ENCODE measurements at regions not wholly inside any gene's neighbourhood (a gene's known extent, or its start where the extent isn't known, plus 50 kb on each side); places are given as distances from the start of the nearest gene placed in this dataset.

GRCh38 chr2:100683231-100683630 is 120.4 kb downstream of the PDCL3 start:
- FAIRE-seq (no peak), DNase-seq (ENCODE audit: low read depth, low spot score) (no peak), ATAC-seq (no peak)
- Histone ChIP-seq H4K20me1 (ENCODE audit: control insufficient read depth, insufficient read depth) (no peaks in the 10 kb centered on the region), H3K9ac (ENCODE audit: control insufficient read depth, insufficient read depth, low read length) (no peak overlapping the region), H3K4me1 (ENCODE audit: control insufficient read depth, insufficient read depth, low read length) (no peaks in the 10 kb centered on the region), H3K36me3 (ENCODE audit: control insufficient read depth in 2 of 2, insufficient read depth in 2 of 2, low read length in 1 of 2) (no peaks in the 10 kb centered on the region), H3K79me2 (ENCODE audit: control insufficient read depth, insufficient read depth, low read length) (no peaks in the 10 kb centered on the region), H3K9me3 (replicated peaks; ENCODE audit: control insufficient read depth, insufficient read depth, low read length) (no peaks in the 10 kb centered on the region), H2AFZ (ENCODE audit: control insufficient read depth, low read depth, low read length) (no peak overlapping the region), H3K4me2 (ENCODE audit: control insufficient read depth, insufficient read depth) (no peak overlapping the region), H3K27ac (ENCODE audit: control insufficient read depth, insufficient read depth) (no peak overlapping the region), H3K27me3 (replicated peaks in 1 of 2; ENCODE audit: control insufficient read depth in 2 of 2, insufficient read depth in 2 of 2, low read length in 1 of 2) (no peaks in the 10 kb centered on the region), H3K4me3 (no peak overlapping the region)
- 37% methylated on average over 4 of the region's 4 CpGs for WGBS (ENCODE audit: insufficient coverage, insufficient replicate concordance, low lambda C conversion rate, missing lambda C conversion rate)
- in situ Hi-C loops (cut with MboI) = no loop called here
- no TSS peak for BruUV-seq (replicated peaks)
- ChIA-PET RAD21 (ENCODE audit: unreplicated experiment) (no interaction called here), SMC1A (ENCODE audit: uncharacterized antibody, unreplicated experiment) (no interaction called here), CTCF (no interaction called here), POLR2A (no interaction called here)
- no peak for TF ChIP-seq NFYA (IDR thresholded peaks at IDR 0.05; ENCODE audit: borderline replicate concordance, low read depth, low read length)
- no peak for TF ChIP-seq RCOR1 (conservative IDR thresholded peaks at IDR 0.05; ENCODE audit: low read depth, low read length)
- TF ChIP-seq MEF2A (IDR thresholded peaks at IDR 0.05; ENCODE audit: insufficient read depth, low read depth, low read length) = no peak
- no peak for TF ChIP-seq YY1 (IDR thresholded peaks at IDR 0.05; ENCODE audit: low read depth, low read length)
- TF ChIP-seq EZH2 (IDR thresholded peaks at IDR 0.05; ENCODE audit: borderline replicate concordance, control insufficient read depth, low read depth, low read length) = no peak
- TF ChIP-seq ZZZ3 (IDR thresholded peaks at IDR 0.05; ENCODE audit: control insufficient read depth, insufficient read length, low read depth) = no peak
- no peak for TF ChIP-seq PML (IDR thresholded peaks at IDR 0.05; ENCODE audit: low read length)
- no peak for TF ChIP-seq ATF3 (IDR thresholded peaks at IDR 0.05; ENCODE audit: borderline replicate concordance, extremely low read depth, low read depth, low read length)
- no peak for TF ChIP-seq KLF5 (IDR thresholded peaks at IDR 0.05; ENCODE audit: partially characterized antibody)
- TF ChIP-seq POLR2A (IDR thresholded peaks at IDR 0.05; ENCODE audit: low read depth, low read length) = no peak
- no peak for TF ChIP-seq MYB (IDR thresholded peaks at IDR 0.05; ENCODE audit: borderline replicate concordance, low read depth, low read length)
- no peak for TF ChIP-seq SRF (IDR thresholded peaks at IDR 0.05; ENCODE audit: low read depth in 2 of 2, low read length in 2 of 2)
- no peak for TF ChIP-seq GATAD2B (conservative IDR thresholded peaks at IDR 0.05; ENCODE audit: low read depth)
- TF ChIP-seq MTA3 (IDR thresholded peaks at IDR 0.05; ENCODE audit: borderline replicate concordance, low read length) = no peak
- TF ChIP-seq, protein P1, sequence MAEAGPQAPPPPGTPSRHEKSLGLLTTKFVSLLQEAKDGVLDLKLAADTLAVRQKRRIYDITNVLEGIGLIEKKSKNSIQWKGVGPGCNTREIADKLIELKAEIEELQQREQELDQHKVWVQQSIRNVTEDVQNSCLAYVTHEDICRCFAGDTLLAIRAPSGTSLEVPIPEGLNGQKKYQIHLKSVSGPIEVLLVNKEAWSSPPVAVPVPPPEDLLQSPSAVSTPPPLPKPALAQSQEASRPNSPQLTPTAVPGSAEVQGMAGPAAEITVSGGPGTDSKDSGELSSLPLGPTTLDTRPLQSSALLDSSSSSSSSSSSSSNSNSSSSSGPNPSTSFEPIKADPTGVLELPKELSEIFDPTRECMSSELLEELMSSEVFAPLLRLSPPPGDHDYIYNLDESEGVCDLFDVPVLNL (IDR thresholded peaks at IDR 0.05; ENCODE audit: low read depth, low read length) = no peak
- no peak for TF ChIP-seq CHD1 (IDR thresholded peaks at IDR 0.05; ENCODE audit: low read depth, low read length)
- no peak for TF ChIP-seq EP300 (IDR thresholded peaks at IDR 0.05; ENCODE audit: borderline replicate concordance in 1 of 2, control insufficient read depth in 1 of 2, low read depth in 2 of 2, low read length in 2 of 2)
- no peak for TF ChIP-seq SUZ12 (IDR thresholded peaks at IDR 0.05; ENCODE audit: unreplicated experiment)
- TF ChIP-seq NFXL1 (IDR thresholded peaks at IDR 0.05; ENCODE audit: borderline replicate concordance) = no peak
- no peak for TF ChIP-seq RBBP5 (conservative IDR thresholded peaks at IDR 0.05)
- intact Hi-C loops (cut with micrococcal nuclease; ENCODE audit: unreplicated experiment) = no loop called here

Measured in GM12878 (cell line).